Skeletal muscle satellite cell (primary cell): ENCODE measurements at regions not wholly inside any gene's neighbourhood (a gene's known extent, or its start where the extent isn't known, plus 50 kb on each side); places are given as distances from the start of the nearest gene placed in this dataset.

ENCODE experiments used
- H3K27me3 ChIP-seq: 2 replicates; pipeline ENCODE4 v1.7.0; 2013; ENCODE audit warnings: low read length; ENCODE audit not compliant: control insufficient read depth, insufficient read depth
- H3K36me3 ChIP-seq: 2 replicates; pipeline ENCODE4 v1.7.0; 2013; ENCODE audit warnings: mild to moderate bottlenecking, control low read depth, low read length; ENCODE audit not compliant: insufficient read depth
- H3K4me1 ChIP-seq: 2 replicates; pipeline ENCODE4 v1.7.0; 2013; ENCODE audit warnings: low read length; ENCODE audit not compliant: control insufficient read depth, insufficient read depth
- H3K4me2 ChIP-seq: 2 replicates; pipeline ENCODE4 v1.7.0; 2013; ENCODE audit warnings: mild to moderate bottlenecking, low read length
- H3K4me3 ChIP-seq: 2 replicates; pipeline ENCODE4 v1.7.0; 2013; ENCODE audit warnings: low read length
- H3K9ac ChIP-seq: 2 replicates; pipeline ENCODE4 v1.7.0; 2013; ENCODE audit warnings: mild to moderate bottlenecking, low read depth, low read length, moderate library complexity
- H3K9me3 ChIP-seq: replicated peaks from 2 replicates; pipeline ENCODE4 v1.7.0; 2013; ENCODE audit warnings: mild to moderate bottlenecking, control low read depth, low read length

DNA sequence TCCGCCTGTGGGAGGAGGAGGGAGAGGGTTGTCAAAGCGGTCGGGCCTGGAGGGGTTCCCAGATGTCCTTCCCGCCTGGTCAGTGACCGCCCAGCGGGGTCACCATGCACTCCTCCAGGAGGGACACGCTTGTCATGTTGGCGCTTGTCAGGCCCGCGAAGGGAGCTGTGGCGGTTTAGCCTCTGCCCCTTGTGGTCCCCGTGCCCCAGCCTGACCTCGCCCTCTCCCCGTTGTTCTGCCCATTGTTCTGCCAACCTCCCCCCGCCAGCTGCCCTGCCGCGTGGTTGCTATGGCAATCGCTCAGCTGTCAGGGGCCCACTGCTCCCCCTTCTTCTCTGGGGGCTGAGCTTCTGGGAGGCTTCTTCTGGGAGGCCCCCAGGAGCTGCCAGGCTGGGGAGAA is 146.4 kb upstream of the CIBAR2 start:
- H3K36me3 ChIP-seq = no peaks in the 10 kb centered on the region
- no peak overlapping the region for H3K4me3 ChIP-seq
- no peak overlapping the region for H3K9ac ChIP-seq
- no peak overlapping the region for H3K4me2 ChIP-seq
- peaks cover 8% of the 10 kb centered on the region for H3K4me1 ChIP-seq
- H3K9me3 ChIP-seq = no peaks in the 10 kb centered on the region
- H3K27me3 ChIP-seq = no peaks in the 10 kb centered on the region

DNA sequence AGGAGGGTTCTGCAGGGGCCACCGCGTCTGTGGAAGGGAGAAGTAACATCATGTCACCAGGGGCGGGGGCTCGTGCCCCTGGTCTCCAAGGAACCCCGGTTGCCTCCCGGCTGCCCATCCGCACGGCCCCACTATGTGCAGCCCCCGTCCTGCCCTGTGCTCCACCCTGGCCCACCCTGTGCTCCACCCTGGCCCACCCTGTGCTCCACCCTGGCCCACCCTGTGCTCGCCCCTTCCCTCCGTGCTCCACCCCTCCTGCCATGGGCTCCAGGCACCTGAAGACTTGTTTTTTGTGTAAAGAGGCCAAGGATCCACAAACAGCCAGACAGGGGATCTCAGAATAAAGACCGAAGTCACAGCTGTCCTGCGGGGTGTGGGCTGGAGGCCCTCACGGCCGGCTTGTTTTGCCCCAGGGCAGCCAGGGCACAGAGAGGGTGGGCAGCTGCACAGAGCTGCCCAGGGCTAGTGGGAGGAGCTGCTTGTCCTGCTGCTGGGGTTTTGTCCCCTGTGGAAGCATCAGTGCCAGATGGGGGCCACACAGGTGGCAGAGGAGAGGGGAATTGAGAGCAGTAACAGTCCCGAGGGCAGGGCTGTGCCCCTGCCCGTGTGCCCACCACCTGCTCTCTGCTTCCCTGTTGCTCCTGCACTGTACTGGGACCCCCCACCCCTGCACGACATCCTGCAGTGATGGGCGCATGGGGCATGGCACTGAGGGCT is 147.0 kb upstream of the CIBAR2 start:
- Histone ChIP-seq H3K4me2 (no peak overlapping the region), H3K27me3 (no peaks in the 10 kb centered on the region), H3K4me1 (peaks cover 8% of the 10 kb centered on the region), H3K36me3 (no peaks in the 10 kb centered on the region), H3K9me3 (no peaks in the 10 kb centered on the region), H3K9ac (no peak overlapping the region), H3K4me3 (no peak overlapping the region)

DNA sequence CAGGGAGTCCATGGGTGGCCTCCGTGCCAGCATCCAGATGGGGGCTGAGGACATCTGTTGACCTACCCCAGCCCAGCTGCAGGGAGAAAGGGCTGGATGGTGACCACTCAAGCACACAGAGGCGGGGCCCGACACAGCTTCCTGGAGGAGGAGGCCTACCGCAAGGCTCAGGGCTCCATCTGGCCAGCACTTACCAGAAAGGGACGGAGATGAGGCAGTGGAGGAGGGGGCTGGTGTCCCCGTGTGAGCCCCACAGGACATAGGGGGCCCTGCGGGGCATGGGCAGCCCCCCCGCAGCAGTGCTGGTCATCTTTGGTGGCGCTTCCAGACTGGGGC is 147.5 kb upstream of the CIBAR2 start:
- Histone ChIP-seq H3K9me3 (no peaks in the 10 kb centered on the region), H3K36me3 (peaks cover 1% of the 10 kb centered on the region), H3K4me3 (no peak overlapping the region), H3K9ac (no peak overlapping the region), H3K4me1 (peaks cover 8% of the 10 kb centered on the region), H3K4me2 (no peak overlapping the region), H3K27me3 (no peaks in the 10 kb centered on the region)

DNA sequence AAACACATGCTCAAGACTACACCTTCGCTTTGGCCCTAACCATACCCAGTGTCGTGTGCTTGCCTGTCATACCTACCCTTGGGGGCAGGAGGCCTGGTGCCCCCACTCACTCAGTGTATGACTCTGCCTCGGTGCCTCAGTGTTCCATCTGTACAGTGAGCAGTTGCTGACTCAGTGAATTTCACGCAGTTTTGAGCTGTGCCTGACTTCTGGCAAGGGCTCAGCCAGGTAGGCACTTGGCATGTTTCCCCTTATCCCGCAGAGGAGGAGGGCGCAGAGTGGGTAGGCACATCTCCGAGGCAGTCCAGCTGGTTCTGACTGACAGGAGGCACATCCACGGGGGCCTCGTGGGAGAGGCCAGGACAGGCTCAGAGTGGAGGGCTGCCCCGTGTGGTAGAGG is 148.9 kb upstream of the CIBAR2 start:
- no peaks in the 10 kb centered on the region for H3K27me3 ChIP-seq
- H3K4me3 ChIP-seq = no peak overlapping the region
- peaks cover 3% of the 10 kb centered on the region for H3K36me3 ChIP-seq
- peaks cover 8% of the 10 kb centered on the region for H3K4me1 ChIP-seq
- H3K9ac ChIP-seq = no peak overlapping the region
- no peak overlapping the region for H3K4me2 ChIP-seq
- H3K9me3 ChIP-seq = no peaks in the 10 kb centered on the region

DNA sequence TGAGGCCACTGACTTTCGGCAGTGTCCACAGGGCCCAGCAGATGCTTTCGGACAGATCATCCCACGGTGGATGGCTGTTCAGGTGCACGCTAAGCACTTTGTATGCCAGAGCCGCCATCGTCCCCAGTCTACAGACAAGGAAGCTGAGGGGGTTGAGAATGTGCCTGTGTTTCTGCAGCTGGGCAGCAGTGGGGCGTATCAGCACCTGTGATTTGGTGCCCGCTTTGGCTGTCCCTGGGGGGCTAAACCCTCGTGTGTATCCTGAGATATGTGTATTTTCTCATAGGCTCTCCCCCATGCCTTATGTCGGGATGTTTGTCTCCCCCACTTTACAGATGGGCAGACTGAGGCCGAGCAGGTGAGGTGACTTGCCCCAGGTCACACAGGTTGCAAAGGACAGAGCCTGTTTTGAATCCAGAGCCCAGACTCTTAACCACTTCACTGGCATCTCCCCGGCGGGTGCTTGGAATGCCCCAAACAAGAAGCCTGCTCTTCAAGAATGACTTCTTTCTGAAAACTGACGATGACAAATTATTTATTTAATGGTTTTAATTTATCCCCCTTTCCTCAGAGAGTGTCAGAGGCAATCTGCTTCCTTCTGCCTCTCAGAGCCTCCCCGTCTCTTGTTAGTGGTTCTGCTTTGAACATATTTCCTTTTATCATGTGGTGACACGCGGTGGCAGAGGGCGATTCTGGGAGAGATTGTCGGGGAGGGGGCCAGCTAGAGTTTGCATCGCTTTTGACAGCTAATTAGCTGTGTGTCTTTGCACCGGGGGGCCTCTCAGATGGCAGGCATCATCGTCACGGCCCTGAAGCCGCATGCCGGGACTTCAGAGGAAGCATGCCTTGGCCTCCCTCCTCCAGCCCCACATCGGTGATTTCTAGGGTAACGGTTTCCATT is 149.6 kb upstream of the CIBAR2 start:
- H3K27me3 ChIP-seq = no peaks in the 10 kb centered on the region

GRCh38 chr16:85262558-85263238 is 150.4 kb upstream of the CIBAR2 start:
- Histone ChIP-seq H3K9me3 (no peaks in the 10 kb centered on the region), H3K36me3 (peaks cover 3% of the 10 kb centered on the region), H3K9ac (no peak overlapping the region), H3K4me1 (peaks cover 8% of the 10 kb centered on the region), H3K27me3 (no peaks in the 10 kb centered on the region), H3K4me2 (no peak overlapping the region), H3K4me3 (no peak overlapping the region)

More for the DNA sequence above, 149.6 kb upstream of the CIBAR2 start:
- Histone ChIP-seq H3K36me3 (peaks cover 3% of the 10 kb centered on the region), H3K4me1 (peaks cover 8% of the 10 kb centered on the region), H3K4me3 (no peak overlapping the region), H3K9me3 (no peaks in the 10 kb centered on the region), H3K9ac (no peak overlapping the region), H3K4me2 (no peak overlapping the region)

DNA sequence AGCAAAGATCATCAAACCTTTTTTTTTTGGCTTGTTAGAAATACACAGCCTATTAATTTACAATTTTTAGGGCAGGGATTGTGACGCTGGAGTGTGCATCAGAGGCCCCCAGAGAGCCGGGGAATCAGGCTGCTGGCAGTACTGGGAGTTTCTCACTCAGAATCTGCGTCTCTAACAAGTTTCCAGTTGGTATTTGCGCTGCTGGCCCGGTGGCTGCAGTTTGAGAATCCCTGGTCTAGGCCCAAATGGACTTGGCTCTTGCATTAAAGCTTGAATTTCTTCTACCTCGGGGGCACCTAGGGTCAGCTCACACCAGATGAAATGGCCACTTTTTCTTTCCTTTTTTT is 150.9 kb upstream of the CIBAR2 start:
- Histone ChIP-seq H3K27me3 (no peaks in the 10 kb centered on the region), H3K4me3 (no peak overlapping the region), H3K36me3 (peaks cover 3% of the 10 kb centered on the region), H3K9me3 (no peaks in the 10 kb centered on the region), H3K4me1 (peaks cover 8% of the 10 kb centered on the region), H3K9ac (no peak overlapping the region), H3K4me2 (no peak overlapping the region)

DNA sequence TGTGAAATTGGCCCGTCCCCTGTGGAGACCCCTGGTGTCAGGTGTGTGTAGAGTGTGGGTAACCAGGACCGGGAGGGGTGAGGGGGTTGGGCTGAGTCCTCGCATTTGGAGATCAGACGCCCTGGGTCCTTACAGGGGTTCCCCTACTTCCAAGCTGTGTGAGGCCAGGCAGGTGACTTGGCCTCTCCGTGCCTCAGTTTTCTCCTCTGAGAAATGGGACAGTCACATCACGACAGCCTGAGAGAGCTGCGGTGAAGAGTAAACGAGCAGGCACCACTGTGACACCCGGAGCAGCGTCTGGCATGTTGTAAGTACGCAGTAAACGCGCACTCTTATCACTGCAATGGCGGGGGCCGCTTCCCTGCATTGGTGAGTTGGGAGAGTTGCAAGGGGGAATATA is 152.5 kb upstream of the CIBAR2 start:
- Histone ChIP-seq H3K36me3 (peaks cover 3% of the 10 kb centered on the region), H3K9ac (no peak overlapping the region), H3K4me3 (no peak overlapping the region), H3K4me1 (no peaks in the 10 kb centered on the region), H3K9me3 (no peaks in the 10 kb centered on the region), H3K4me2 (no peak overlapping the region), H3K27me3 (no peaks in the 10 kb centered on the region)

- no peak overlapping the region for H3K4me2 ChIP-seq
- no peak overlapping the region for H3K4me3 ChIP-seq
- H3K9ac ChIP-seq = no peak overlapping the region
- H3K27me3 ChIP-seq = no peaks in the 10 kb centered on the region
- no peaks in the 10 kb centered on the region for H3K4me1 ChIP-seq
- H3K9me3 ChIP-seq = no peaks in the 10 kb centered on the region
- H3K36me3 ChIP-seq = peaks cover 3% of the 10 kb centered on the region
Observed at GRCh38 chr16:85265161-85265784, 153.0 kb upstream of the CIBAR2 start.

- no peaks in the 10 kb centered on the region for H3K9me3 ChIP-seq
- no peak overlapping the region for H3K4me3 ChIP-seq
- no peaks in the 10 kb centered on the region for H3K4me1 ChIP-seq
- no peak overlapping the region for H3K4me2 ChIP-seq
- no peaks in the 10 kb centered on the region for H3K27me3 ChIP-seq
- H3K9ac ChIP-seq = no peak overlapping the region
- H3K36me3 ChIP-seq = peaks cover 3% of the 10 kb centered on the region
Observed at GRCh38 chr16:85265810-85266209, 153.5 kb upstream of the CIBAR2 start.

DNA sequence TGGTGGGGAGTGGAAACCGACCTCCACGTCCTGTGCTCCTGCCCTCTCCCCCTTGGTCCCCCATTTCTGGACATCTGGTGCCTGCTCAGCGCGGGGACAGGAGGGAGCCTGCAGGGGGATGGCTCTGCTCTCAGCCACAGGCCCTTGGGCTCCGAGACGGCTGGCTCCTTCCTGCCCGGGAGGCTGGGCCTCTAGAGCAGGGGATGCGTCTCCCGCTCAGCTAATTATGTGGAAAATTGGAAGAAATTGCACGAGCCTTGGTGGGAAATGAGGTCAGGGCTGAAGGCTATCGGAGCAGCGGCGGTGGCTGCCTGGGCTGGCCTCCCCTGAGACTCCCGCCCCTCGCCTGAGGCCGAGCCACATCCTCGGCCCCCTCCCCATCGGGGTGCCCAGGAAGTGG is 154.6 kb upstream of the CIBAR2 start:
- H3K27me3 ChIP-seq = no peaks in the 10 kb centered on the region
- no peak overlapping the region for H3K9ac ChIP-seq
- no peak overlapping the region for H3K4me3 ChIP-seq
- no peaks in the 10 kb centered on the region for H3K4me1 ChIP-seq
- H3K4me2 ChIP-seq = no peak overlapping the region
- H3K36me3 ChIP-seq = peaks cover 3% of the 10 kb centered on the region
- no peaks in the 10 kb centered on the region for H3K9me3 ChIP-seq
